Progenitor cell of endocrine pancreas (in vitro differentiated cells): ENCODE measurements at regions not wholly inside any gene's neighbourhood (a gene's known extent, or its start where the extent isn't known, plus 50 kb on each side); places are given as distances from the start of the nearest gene placed in this dataset.

ENCODE experiments used
- DNase-seq: peaks from one replicate; pipeline ENCODE4 v3.0.0; 2021; ENCODE audit warnings: low spot score; ENCODE audit not compliant: unreplicated experiment
- H3K27ac Mint-ChIP-seq: 2 replicates; pipeline ENCODE4 v1.8.0; 2021; ENCODE audit warnings: mild to moderate bottlenecking, moderate library complexity, mixed read lengths
- H3K27me3 Mint-ChIP-seq: 2 replicates; pipeline ENCODE4 v1.8.0; 2021; ENCODE audit warnings: mixed read lengths
- H3K36me3 Mint-ChIP-seq: 2 replicates; pipeline ENCODE4 v1.8.0; 2022; ENCODE audit warnings: mixed read lengths; ENCODE audit not compliant: insufficient read depth
- H3K4me1 Mint-ChIP-seq: 2 replicates; pipeline ENCODE4 v1.8.0; 2021; ENCODE audit warnings: low read depth, mixed read lengths
- H3K4me3 Mint-ChIP-seq: 2 replicates; pipeline ENCODE4 v1.8.0; 2021; ENCODE audit warnings: low read depth, mild to moderate bottlenecking, moderate library complexity, mixed read lengths
- H3K9me3 Mint-ChIP-seq: 2 replicates; pipeline ENCODE4 v1.8.0; 2021; ENCODE audit warnings: low read depth, mixed read lengths
- CTCF ChIP-seq: fragments of 200-600 bp; sonication (generic); IDR thresholded peaks from one replicate; pipeline ENCODE4 v1.5.0; 2021; ENCODE audit warnings: antibody characterized with exemption, mild to moderate bottlenecking; ENCODE audit not compliant: unreplicated experiment

GRCh38 chr3:76035117-76035516 lies 249.8 kb upstream of the ZNF717 start:
- no peak overlapping the region for H3K27ac Mint-ChIP-seq
- DNase-seq: no peak
- no peak for TF ChIP-seq CTCF
- H3K27me3 Mint-ChIP-seq: no peaks in the 10 kb centered on the region
- H3K4me3 Mint-ChIP-seq: no peak overlapping the region
- peaks cover 6% of the 10 kb centered on the region for H3K9me3 Mint-ChIP-seq
- peaks cover 6% of the 10 kb centered on the region for H3K4me1 Mint-ChIP-seq
- no peaks in the 10 kb centered on the region for H3K36me3 Mint-ChIP-seq

- DNase-seq: no peak
- Mint-ChIP-seq H3K9me3 (no peaks in the 10 kb centered on the region), H3K36me3 (no peaks in the 10 kb centered on the region), H3K4me1 (peaks cover 1% of the 10 kb centered on the region), H3K27ac (no peak overlapping the region), H3K27me3 (peaks cover 3% of the 10 kb centered on the region), H3K4me3 (no peak overlapping the region)
- TF ChIP-seq CTCF: no peak
Measured at GRCh38 chr3:76038949-76039348, 253.6 kb upstream of the ZNF717 start.

GRCh38 chr3:76039431-76039830 lies 254.1 kb upstream of the ZNF717 start:
- H3K36me3 Mint-ChIP-seq: no peaks in the 10 kb centered on the region
- no peak for DNase-seq
- peaks cover 1% of the 10 kb centered on the region for H3K4me1 Mint-ChIP-seq
- H3K4me3 Mint-ChIP-seq: no peak overlapping the region
- H3K27me3 Mint-ChIP-seq: peaks cover 3% of the 10 kb centered on the region
- no peaks in the 10 kb centered on the region for H3K9me3 Mint-ChIP-seq
- H3K27ac Mint-ChIP-seq: no peak overlapping the region
- no peak for TF ChIP-seq CTCF

GRCh38 chr3:76040946-76041345 lies 255.6 kb upstream of the ZNF717 start:
- Mint-ChIP-seq H3K27me3 (peaks cover 3% of the 10 kb centered on the region), H3K27ac (no peak overlapping the region), H3K36me3 (no peaks in the 10 kb centered on the region), H3K9me3 (no peaks in the 10 kb centered on the region), H3K4me1 (peaks cover 1% of the 10 kb centered on the region), H3K4me3 (no peak overlapping the region)
- TF ChIP-seq CTCF: no peak
- no peak for DNase-seq

GRCh38 chr3:76043746-76044145 lies 258.4 kb upstream of the ZNF717 start:
- peaks cover 3% of the 10 kb centered on the region for H3K27me3 Mint-ChIP-seq
- no peak overlapping the region for H3K4me3 Mint-ChIP-seq
- H3K4me1 Mint-ChIP-seq: peaks cover 1% of the 10 kb centered on the region
- no peak for TF ChIP-seq CTCF
- H3K9me3 Mint-ChIP-seq: no peaks in the 10 kb centered on the region
- no peak overlapping the region for H3K27ac Mint-ChIP-seq
- DNase-seq: no peak
- no peaks in the 10 kb centered on the region for H3K36me3 Mint-ChIP-seq
